ENCODE measurements at regions not wholly inside any gene's neighbourhood (a gene's known extent, or its start where the extent isn't known, plus 50 kb on each side); places are given as distances from the start of the nearest gene placed in this dataset.

DNA sequence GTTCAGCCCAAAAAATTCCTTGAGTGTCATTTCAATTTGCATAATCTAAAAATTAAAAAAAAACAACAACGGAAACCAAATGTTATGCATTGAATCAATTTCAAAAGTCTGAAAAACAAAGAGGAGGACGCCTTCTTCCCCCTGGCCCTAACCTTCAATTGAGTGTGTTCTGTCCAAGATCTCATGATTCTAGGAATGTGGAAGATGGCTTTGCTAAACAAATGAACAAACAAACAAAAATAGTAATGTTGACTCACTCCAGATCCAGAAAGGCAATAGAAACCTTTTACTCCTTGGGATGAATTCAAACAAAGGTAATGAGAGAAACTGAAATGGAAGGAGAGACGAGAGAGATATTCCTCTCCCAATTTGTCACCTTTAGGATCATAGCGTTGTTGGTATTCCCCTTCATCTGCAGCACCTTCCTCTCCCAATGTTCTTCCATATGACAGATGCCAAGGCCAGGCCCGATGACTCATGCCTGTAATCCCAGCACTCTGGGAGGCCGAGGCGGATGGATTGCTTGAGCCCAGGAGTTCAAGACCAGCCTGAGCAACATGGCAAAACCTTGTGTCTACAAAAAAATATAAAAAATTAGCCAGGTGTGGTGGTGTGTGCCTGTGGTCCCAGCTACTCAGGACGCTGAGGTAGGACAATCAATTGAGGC, 109.2 kb upstream of the ADGRF1 start:
- DNase-seq (ENCODE audit: low read depth): no peak

DNA sequence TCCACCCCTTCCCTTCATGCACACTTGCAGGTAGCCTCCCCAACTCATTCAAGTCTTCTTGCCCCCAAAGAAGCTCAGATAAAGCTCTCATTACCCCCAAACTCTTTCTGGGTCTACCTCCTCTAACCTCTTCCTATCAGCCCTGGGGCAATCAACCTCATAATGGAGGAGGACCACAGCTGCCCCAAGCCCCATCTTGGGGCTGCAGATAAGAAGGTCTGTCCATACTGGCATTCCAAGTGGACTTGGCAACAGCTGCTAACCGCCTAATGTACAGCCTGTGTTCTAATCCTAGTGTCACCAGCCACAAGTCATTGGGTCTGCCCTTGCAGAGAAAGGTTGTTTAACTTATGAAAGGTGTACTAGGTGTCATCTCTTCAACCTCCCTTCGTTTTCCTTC, 107.4 kb upstream of the ADGRF1 start:
- DNase-seq (ENCODE audit: low read depth): no peak

- DNase-seq (ENCODE audit: low read depth): no peak
These were observed 106.9 kb upstream of the ADGRF1 start for GRCh38 chr6:47149066-47149465.

DNA sequence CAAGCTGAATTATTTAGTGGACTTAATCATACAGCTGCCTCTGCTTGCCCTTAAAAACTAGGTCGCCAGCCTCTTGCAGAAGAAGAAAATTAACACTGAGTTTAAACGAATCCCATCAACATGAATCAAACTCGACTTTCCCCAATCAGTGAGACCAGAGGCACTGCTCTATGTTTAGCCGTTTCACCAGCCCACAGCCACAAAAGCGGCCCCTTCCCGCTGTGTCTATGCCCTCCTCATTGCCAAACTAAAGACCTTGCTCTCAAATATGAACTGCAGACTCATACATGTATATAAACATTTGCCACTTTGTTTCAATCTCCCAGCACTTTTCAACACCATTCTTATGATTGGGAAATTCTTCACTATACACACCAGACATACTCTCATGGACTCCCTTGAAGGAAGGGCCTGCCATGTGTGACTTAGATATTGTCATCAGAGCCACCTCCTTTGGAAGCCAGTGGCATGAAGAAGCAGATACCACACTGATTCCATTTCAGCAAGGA, 105.8 kb upstream of the ADGRF1 start:
- no peak for DNase-seq (ENCODE audit: low read depth)

DNA sequence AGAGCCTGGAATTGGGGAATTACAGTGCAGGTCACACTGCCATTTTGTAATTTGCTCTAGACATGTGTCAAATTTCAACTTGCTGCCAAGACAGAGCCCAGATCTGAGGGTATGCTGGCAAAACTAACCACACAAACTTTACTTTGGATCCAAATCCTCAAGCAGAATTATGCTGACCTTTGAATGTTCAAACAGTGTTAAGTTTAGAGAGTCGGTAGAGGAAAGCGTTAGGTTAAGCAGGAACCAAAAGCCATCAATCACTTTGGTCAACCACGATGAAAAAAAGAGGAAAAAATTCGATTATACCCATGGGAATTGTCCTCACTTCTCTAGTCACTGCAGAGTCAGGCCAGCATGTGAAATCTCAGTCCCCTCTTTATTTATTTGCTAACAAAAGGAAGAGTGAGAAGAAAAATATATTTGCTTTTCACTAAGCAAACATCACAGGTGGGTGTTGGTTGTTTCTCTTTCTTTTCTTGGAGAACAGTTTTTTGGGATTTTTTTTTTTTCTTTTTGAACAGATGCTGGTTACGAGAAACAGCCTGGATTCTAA, 105.1 kb upstream of the ADGRF1 start:
- peak; percentile 38 for DNase-seq (ENCODE audit: low read depth)

DNA sequence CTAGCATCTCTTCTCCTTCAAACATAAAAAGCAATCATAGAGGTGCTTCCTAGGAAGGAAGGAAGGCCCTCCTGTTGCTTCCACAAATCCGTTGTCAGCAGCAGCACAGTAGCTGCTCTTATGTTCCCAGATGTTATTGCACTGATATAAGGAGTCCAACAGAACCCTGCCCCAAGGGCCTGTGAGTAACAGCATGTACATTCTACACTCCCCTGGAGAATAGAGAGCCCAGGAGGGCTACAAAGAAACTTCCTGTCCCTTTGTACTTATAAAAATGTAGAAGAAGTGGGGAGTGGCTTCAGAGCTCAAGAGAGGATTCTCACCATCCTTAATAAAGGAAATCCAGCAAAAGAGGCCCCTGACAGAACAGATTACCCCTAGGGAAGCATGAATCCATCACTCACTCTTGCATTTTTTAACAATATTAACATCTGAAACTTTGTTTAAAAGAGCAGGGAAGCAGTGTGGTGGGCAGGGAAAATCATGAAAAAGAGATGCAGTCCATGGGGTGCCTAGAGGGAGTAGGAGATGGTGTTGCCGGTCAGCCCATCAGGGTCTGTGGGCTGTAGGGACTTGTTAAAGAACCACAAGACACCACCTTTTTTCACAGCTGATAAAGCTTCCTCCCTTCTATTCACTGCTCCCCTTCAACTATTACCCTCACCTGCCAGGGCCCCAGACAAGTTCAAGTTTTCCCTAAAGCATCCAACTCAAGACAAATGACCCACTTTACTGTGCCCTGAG, 104.5 kb upstream of the ADGRF1 start:
- no peak for DNase-seq (ENCODE audit: low read depth)

DNA sequence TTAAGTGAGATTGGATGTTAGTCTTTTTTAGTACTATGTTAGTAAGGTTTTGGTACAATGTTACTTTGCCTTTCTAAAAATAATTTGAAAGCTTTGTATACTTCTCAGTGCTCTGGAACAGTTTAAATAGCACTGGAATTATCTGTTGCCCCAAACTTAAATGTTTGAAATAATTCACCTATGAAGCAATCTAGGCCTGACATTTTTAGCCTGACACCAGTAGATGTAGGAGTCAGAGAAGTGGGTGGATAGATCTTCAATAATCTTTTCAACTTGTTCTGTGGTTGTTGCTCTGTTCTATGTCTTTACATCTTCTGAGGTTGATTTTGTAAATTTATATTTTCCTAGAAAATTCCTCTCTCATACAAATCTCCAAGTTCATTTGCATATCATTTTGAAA, 103.1 kb upstream of the ADGRF1 start:
- DNase-seq (ENCODE audit: low read depth): no peak

DNA sequence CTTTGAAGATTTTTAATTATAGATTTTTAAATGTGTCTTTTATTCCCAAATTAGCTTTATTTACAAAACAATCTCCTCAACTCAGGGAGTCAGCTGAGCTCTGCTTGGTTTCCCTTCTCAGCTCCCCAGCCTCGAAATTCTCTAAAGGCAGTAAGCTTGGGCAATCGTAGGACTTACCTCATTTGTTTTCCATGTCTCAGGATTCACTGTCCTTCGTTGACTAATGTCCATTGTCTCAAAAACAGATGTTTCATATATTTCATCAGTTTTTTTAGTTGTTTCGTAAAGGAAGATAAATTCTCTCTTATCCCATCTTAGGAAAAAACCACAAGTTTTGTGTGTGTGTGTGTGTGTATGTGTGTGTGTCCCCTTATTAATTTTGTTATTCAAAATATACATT, 102.2 kb upstream of the ADGRF1 start:
- peak; percentile 73 for DNase-seq (ENCODE audit: low read depth)

DNA sequence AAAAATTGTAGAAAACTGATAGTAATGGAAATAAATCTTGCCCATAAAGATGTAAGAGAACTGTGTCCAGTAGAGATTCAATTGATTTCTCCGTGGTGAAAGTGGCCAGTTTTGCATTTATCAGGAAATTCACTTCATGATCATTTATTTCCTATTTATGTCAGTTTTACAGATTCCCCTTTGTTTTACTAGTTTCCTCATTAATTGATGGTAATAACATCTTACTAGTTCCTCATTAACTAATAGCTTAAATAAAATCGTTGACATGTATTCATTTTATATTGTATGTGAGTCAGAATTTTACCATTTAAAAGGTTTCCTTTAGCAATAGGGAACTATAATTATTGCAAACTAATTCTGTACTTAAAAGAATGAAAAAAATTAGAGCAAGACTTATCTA, 99.8 kb upstream of the ADGRF1 start:
- no peak for DNase-seq (ENCODE audit: low read depth)

DNA sequence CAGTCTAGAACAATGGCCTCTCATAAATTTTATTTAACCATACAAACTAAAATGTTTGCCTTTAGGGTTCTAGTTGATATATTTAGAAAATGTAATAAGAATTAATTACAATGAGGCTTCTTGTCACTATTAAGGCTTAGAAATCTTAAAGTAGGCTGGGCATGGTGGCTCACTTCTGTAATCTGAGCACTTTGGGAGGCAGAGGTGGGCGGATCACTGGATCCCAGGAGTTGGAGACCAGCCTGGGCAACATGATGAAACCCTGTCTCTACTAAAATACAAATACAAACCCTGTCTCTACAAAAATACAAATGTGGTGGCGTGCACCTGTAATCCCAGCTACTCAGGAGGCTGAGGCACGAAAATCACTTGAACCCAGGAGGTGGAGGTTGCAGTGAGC, 99.0 kb upstream of the ADGRF1 start:
- DNase-seq (ENCODE audit: low read depth): no peak

- DNase-seq (ENCODE audit: low read depth): no peak
These were observed 95.9 kb upstream of the ADGRF1 start for GRCh38 chr6:47138046-47138445.

DNA sequence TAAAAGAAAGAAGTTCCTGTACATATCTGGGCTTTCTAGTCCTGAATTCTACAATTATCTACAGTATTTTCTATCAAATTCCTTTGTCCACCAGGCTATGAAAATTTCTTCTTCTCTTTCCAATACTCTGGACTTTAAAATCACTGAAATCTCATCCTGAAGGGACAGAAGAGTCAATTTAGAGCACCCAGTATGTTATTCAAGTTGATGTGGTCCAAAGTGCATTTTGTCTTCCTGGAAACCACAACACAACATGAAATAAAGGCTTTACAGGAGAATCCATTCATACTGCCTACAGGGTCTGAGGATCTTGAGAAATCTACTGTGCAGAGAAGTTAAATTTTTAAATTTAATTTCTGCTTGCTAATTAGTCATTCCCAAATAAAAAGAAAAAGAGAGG, 94.9 kb upstream of the ADGRF1 start:
- no peak for DNase-seq (ENCODE audit: low read depth)

DNA sequence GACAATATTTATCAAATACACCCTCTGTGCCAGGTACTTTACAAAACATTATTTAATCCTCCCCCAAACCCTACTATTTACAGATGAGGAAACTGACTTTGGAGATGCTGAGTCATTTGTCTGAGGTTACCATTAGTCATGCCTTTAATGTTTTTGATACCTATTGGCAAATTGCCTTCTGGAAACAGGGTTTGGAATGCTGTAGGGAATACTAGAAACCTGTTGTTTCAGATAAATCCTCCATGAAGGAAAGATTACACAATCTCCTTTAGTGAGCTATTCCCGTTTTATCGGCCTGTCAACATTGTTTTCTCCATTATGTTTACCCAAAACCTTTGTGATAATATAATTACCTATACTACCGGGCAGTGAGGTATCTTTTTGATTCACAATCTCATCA, 93.6 kb upstream of the ADGRF1 start:
- DNase-seq (ENCODE audit: low read depth): peak; percentile 60

DNA sequence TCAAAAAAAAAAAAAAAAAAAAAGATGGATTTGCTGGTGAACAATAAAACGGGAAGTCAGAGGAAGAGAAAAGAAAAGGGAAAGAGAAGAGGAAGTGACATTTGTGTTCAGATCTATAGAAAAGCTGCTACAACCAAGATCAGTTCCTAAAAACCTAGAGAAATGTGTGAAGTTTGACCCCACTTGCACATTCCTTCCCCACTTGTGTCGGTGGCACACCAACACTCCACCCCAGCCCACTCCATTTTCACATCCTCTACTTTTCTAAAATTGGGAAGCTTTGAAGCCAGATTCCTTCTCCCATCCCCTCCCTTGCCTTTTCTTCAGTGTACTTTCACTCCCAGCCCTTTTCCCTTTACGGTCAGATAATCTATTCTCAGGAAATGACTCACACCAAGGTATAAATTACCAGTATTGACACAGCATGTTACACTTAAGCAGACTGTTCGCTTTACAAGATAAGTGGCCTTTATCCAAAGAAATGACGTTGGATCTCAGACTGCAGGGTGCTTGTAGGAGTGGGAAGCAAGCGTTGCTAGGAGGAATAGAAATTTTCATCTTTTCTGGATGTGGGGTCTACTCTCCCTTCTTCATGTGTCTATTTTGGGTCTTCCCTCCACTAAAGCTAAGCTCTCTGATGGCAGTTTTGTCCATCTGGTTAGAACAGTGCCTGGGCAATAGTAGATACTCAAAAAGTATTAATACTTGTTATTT, 92.5 kb upstream of the ADGRF1 start:
- DNase-seq (ENCODE audit: low read depth): peak; percentile 66

- DNase-seq (ENCODE audit: low read depth): no peak
These were observed 91.3 kb upstream of the ADGRF1 start for GRCh38 chr6:47133230-47134000.

DNA sequence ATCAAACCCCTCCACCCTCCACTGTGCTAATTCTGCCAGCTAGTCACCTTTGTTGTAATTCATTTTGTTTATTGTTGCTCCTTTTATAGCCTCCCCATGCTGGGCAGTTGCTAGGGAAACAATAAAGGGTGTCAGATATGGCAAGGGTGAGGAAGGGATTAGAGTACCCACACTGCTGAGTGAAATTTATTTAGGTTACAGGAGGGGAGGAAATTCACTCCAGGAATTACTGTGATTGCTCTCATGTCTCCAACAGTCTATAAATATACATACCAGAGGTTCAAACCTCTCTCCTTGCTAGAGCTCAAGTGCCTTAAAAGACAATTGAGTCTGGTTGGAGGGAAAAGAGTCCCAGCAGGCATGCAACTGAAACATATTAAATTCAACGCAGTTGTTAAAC, 90.6 kb upstream of the ADGRF1 start:
- DNase-seq (ENCODE audit: low read depth): no peak

DNA sequence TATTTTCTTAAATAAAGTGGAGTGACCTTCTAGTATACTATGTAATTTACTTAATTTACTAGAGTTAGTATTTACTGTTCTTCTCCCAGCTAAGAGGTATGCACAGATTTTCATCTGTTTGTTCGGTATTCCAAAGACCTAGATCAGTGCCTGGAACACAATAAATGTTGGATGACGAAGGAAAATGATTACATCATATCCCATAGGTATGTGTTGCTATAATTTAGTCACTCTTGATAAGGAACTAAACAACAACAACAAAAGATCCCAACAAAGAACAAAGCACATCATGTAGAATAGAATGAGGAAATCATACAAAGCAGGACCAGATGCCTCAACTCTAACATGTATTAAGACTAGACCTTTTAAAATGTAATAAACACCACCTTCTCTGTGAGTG, 89.6 kb upstream of the ADGRF1 start:
- no peak for DNase-seq (ENCODE audit: low read depth)

- DNase-seq (ENCODE audit: low read depth): peak; percentile 60
These were observed 88.0 kb upstream of the ADGRF1 start for GRCh38 chr6:47130086-47130485.

DNA sequence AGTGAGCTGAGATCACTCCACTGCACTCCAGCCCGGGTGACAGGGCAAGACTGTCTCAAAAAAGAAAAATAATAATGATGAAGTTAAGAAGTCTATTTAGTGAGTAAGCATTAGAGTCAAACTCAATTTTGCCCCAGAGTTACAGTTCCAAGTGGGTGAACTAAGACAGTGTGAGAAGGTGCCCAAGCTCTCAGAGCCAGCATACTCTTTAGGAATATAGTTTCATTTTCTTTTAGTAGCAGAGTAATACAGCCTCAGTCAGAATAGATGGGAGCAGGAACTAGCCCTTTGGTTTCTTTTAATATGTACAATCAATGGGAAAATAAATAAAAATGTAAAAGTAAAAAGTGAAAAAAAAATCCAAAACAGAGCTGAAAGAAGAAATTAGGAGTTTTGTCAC, 87.0 kb upstream of the ADGRF1 start:
- no peak for DNase-seq (ENCODE audit: low read depth)

DNA sequence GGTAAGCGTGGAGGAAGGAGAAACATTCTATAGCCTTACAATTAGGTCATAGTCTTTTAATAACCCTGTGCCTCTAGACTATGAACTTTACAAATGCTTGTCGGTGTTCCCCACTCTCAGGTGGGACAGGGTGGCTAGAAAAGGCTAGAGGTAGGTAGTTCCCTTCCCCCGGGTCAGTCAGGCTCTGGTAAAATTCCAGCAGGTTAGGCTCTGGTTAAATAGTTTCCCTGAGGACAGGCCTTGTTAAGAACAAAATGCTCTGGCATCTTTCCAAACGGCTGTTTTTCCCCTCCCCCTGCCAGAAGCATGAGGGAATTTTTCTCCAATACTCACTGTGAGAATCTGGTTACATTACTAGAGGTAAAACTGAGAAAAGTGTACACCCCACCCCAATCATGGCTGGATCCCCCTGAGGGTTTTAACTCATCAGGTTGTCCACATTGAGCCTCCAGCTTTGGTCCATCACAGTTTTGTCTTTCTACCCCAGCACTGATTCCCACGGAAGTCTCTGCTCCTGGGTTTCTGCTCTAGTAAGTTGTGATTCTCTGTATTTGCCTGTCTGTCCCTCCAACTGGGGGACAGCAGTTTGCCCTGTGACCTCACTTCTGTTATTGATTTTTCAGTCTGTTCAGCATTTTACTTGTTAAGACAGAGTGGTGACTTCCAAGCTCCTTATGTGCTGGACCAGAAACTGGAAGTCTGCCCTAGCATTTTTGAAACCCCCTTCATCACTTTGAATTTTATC, 84.7 kb upstream of the ADGRF1 start:
- no peak for DNase-seq (ENCODE audit: low read depth)

GRCh38 chr6:47118611-47119010, 76.5 kb upstream of the ADGRF1 start:
- no peak for DNase-seq (ENCODE audit: low read depth)

All from myocyte (in vitro differentiated cells).